Putamen (tissue), 1 donor: ENCODE measurements at regions not wholly inside any gene's neighbourhood (a gene's known extent, or its start where the extent isn't known, plus 50 kb on each side); places are given as distances from the start of the nearest gene placed in this dataset.
A peak's percentile ranks its signal among the peaks of the same experiment; 100 is the strongest.

ENCODE experiments used
- DNase-seq: peaks from one replicate; pipeline ENCODE4 v3.0.0-alpha.2; 2016; ENCODE audit warnings: low spot score

GRCh38 chr21:17451364-17451891 lies 61.4 kb upstream of the CXADR start:
- DNase-seq, result peak; percentile 56

GRCh38 chr21:17454315-17455027 lies 58.4 kb upstream of the CXADR start:
- peak; percentile 81 for DNase-seq

DNA sequence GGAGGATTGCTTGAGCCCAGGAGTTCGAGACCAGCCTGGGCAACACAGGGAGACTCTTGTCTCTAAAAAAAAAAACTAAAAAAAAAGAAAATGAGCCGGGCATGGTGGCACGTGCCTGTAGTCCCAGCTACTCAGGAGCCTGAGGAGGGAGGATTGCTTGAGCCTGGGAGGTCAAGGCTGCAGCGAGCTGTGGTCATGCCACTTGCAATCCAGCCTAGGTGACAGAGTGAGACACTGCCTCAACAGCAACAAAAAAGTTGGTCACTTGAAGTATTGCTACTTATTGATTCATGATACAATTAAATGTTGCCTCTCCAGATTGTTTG lies 57.9 kb upstream of the CXADR start:
- no peak for DNase-seq

DNA sequence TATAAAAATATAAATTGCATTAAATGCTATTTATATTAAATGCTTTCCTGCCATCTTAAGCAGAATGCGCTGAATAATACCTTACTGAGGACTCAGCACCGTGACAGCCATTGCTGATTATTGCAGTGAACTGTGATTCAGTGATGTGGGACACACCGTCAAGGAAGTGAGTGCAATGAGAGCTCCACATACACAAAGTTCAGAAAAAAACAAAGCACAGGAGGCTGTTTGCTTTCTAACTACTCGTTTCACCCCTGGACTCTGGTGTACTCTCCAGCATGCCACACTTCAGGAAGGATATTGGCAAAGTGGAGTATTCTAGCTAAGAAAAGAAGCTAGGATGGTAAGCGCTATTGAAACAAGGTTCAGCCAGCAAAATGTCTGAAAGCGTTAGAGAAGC lies 57.4 kb upstream of the CXADR start:
- no peak for DNase-seq

- no peak for DNase-seq
Observed at GRCh38 chr21:17458279-17458678, 54.6 kb upstream of the CXADR start.

DNA sequence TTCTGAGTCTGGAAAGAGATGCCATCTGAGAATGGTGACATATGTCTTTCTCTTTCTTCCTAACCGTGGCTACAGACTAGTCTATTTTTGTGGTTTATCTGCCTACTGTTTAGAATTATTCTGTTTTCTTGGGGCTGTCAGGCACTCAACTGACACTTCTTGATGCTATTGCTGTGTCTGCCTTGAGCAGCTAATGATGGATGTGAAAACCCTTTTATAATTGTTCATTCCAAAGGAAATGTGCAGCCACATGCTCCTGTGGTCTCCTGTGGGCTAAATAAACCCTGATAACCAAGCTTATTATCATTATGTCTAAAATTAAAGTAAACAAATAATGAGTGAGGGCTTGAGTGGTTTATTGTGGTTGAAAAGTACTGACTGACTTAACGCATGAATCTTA lies 52.7 kb upstream of the CXADR start:
- DNase-seq, result no peak

DNA sequence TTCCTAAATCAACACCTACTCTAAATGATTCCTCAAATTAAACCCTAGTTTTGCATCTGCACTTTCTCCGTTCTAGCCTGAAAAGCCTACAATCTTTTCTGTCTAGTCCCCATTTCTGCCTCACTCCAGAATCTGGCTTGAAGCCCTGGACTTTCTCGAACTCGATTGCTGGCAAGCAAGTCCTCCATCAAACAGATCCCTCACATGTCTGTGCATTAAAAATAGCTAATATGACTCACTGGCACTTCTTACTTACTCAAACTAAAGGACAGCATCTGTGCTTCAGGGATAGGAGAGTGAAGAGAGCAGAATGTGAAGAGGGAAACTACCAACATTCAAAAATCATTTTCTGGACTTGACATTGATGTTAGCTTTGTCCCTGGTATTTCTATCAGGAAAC lies 51.8 kb upstream of the CXADR start:
- DNase-seq, result no peak

DNA sequence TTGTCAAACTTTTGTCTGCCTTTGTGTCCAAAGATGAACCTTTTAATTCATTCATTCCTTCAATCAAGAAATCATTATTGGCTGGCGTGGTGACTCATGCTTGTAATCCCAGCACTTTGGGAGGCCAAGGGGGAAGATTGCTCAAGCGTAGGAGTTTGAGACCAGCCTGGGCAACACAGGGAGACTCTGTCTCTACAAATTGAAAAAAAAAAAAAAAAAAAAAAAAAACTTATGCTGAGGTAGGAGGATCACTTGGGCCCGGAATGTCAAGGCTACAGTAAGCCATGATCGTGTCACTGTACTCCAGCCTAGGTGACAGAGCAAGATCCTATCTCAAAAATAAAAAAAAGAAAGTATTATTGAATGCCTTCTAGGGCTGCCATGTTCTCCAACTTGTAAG lies 51.3 kb upstream of the CXADR start:
- DNase-seq, result no peak

- no peak for DNase-seq
Observed at GRCh38 chr21:17462276-17462981, 50.4 kb upstream of the CXADR start.
